ENCODE measurements at regions not wholly inside any gene's neighbourhood (a gene's known extent, or its start where the extent isn't known, plus 50 kb on each side); places are given as distances from the start of the nearest gene placed in this dataset.

GRCh38 chr5:28896949-28897348 is 1858.6 kb upstream of the CDH9 start:
- Histone ChIP-seq H3K27ac (no peak overlapping the region), H3K9me3 (ENCODE audit: low read depth) (no peaks in the 10 kb centered on the region), H3K27me3 (no peaks in the 10 kb centered on the region), H3K4me1 (ENCODE audit: low read depth) (no peaks in the 10 kb centered on the region), H3K4me3 (no peak overlapping the region), H3K36me3 (no peaks in the 10 kb centered on the region)
- DNase-seq (ENCODE audit: low read depth in 1 of 2, low spot score in 1 of 2): peak in 1 of 2 donors; percentile 1
- no peak for TF ChIP-seq CTCF (IDR thresholded peaks at IDR 0.05; ENCODE audit: low read depth, low read length)

- no peaks in the 10 kb centered on the region for H3K27me3 ChIP-seq
- TF ChIP-seq CTCF (IDR thresholded peaks at IDR 0.05; ENCODE audit: low read depth, low read length): no peak
- H3K4me3 ChIP-seq: no peak overlapping the region
- H3K27ac ChIP-seq: no peak overlapping the region
- no peaks in the 10 kb centered on the region for H3K9me3 ChIP-seq (ENCODE audit: low read depth)
- DNase-seq (ENCODE audit: low read depth in 1 of 2, low spot score in 1 of 2): no peak
- no peaks in the 10 kb centered on the region for H3K4me1 ChIP-seq (ENCODE audit: low read depth)
- H3K36me3 ChIP-seq: no peaks in the 10 kb centered on the region
These were observed 1842.5 kb upstream of the CDH9 start for GRCh38 chr5:28880936-28881335.

- Histone ChIP-seq H3K36me3 (no peaks in the 10 kb centered on the region), H3K4me1 (ENCODE audit: low read depth) (no peaks in the 10 kb centered on the region), H3K27ac (no peak overlapping the region), H3K9me3 (ENCODE audit: low read depth) (no peaks in the 10 kb centered on the region), H3K27me3 (no peaks in the 10 kb centered on the region), H3K4me3 (no peak overlapping the region)
- TF ChIP-seq CTCF (IDR thresholded peaks at IDR 0.05; ENCODE audit: low read depth, low read length): no peak
- DNase-seq (ENCODE audit: low read depth in 1 of 2, low spot score in 1 of 2): no peak
These were observed 1838.7 kb upstream of the CDH9 start for GRCh38 chr5:28877050-28877449.

GRCh38 chr5:28864006-28864405 is 1825.6 kb upstream of the CDH9 start:
- DNase-seq (ENCODE audit: low read depth in 1 of 2, low spot score in 1 of 2): no peak
- no peak for TF ChIP-seq CTCF (IDR thresholded peaks at IDR 0.05; ENCODE audit: low read depth, low read length)
- Histone ChIP-seq H3K27me3 (no peaks in the 10 kb centered on the region), H3K27ac (no peak overlapping the region), H3K9me3 (ENCODE audit: low read depth) (no peaks in the 10 kb centered on the region), H3K36me3 (no peaks in the 10 kb centered on the region), H3K4me3 (no peak overlapping the region), H3K4me1 (ENCODE audit: low read depth) (no peaks in the 10 kb centered on the region)

GRCh38 chr5:28862860-28863196 is 1824.4 kb upstream of the CDH9 start:
- no peaks in the 10 kb centered on the region for H3K27me3 ChIP-seq
- H3K27ac ChIP-seq: no peak overlapping the region
- H3K4me1 ChIP-seq (ENCODE audit: low read depth): no peaks in the 10 kb centered on the region
- DNase-seq (ENCODE audit: low read depth in 1 of 2, low spot score in 1 of 2): no peak
- no peaks in the 10 kb centered on the region for H3K9me3 ChIP-seq (ENCODE audit: low read depth)
- no peak overlapping the region for H3K4me3 ChIP-seq
- TF ChIP-seq CTCF (IDR thresholded peaks at IDR 0.05; ENCODE audit: low read depth, low read length): no peak
- H3K36me3 ChIP-seq: no peaks in the 10 kb centered on the region

All from cardiac muscle cell (in vitro differentiated cells and primary cell).